IgD-negative memory B cell (primary cell): ENCODE measurements at regions not wholly inside any gene's neighbourhood (a gene's known extent, or its start where the extent isn't known, plus 50 kb on each side); places are given as distances from the start of the nearest gene placed in this dataset.

Experiments used
- H3K27ac Mint-ChIP-seq, 3 donors: one replicate each; pipeline ENCODE4 v1.8.0; 2020 to 2022; ENCODE audit warnings: mild to moderate bottlenecking in 3 of 3, mixed read lengths in 3 of 3, moderate library complexity in 1 of 3
- H3K27me3 Mint-ChIP-seq: one replicate; pipeline ENCODE4 v1.8.0; 2021; ENCODE audit warnings: mixed read lengths
- H3K36me3 Mint-ChIP-seq: one replicate; pipeline ENCODE4 v1.8.0; 2020; ENCODE audit warnings: mild to moderate bottlenecking, mixed read lengths
- H3K4me1 Mint-ChIP-seq, 3 donors: one replicate each; pipeline ENCODE4 v1.8.0; 2020 to 2022; ENCODE audit warnings: mixed read lengths in 3 of 3, mild to moderate bottlenecking in 1 of 3
- H3K4me3 Mint-ChIP-seq, 4 donors: one replicate each; pipeline ENCODE4 v1.8.0; 2020 to 2022; ENCODE audit warnings: mild to moderate bottlenecking in 4 of 4, mixed read lengths in 4 of 4, moderate library complexity in 3 of 4
- H3K9me3 Mint-ChIP-seq, 3 donors: one replicate each; pipeline ENCODE4 v1.8.0; 2020 to 2021; ENCODE audit warnings: mixed read lengths in 3 of 3, mild to moderate bottlenecking in 1 of 3

GRCh38 chr4:89419111-89419695, 111.6 kb upstream of the GPRIN3 start:
- Mint-ChIP-seq H3K36me3 (no peaks in the 10 kb centered on the region), H3K4me3 (no peak overlapping the region)

GRCh38 chr4:89416960-89417359, 109.4 kb upstream of the GPRIN3 start:
- no peak overlapping the region for H3K4me3 Mint-ChIP-seq
- no peaks in the 10 kb centered on the region for H3K27me3 Mint-ChIP-seq
- H3K9me3 Mint-ChIP-seq: no peaks in the 10 kb centered on the region
- no peak overlapping the region for H3K27ac Mint-ChIP-seq
- H3K4me1 Mint-ChIP-seq: no peaks in the 10 kb centered on the region
- H3K36me3 Mint-ChIP-seq: peaks cover 2% of the 10 kb centered on the region

More at GRCh38 chr4:89419111-89419695, 111.6 kb upstream of the GPRIN3 start:
- H3K4me1 Mint-ChIP-seq: no peaks in the 10 kb centered on the region
- no peak overlapping the region for H3K27ac Mint-ChIP-seq
- H3K9me3 Mint-ChIP-seq: no peaks in the 10 kb centered on the region
- H3K27me3 Mint-ChIP-seq: no peaks in the 10 kb centered on the region

GRCh38 chr4:89413518-89413917, 105.9 kb upstream of the GPRIN3 start:
- H3K27me3 Mint-ChIP-seq: no peaks in the 10 kb centered on the region
- peaks cover 5% of the 10 kb centered on the region for H3K36me3 Mint-ChIP-seq
- peaks cover 3 to 7% (median 4%) of the 10 kb centered on the region in 3 donors for H3K4me1 Mint-ChIP-seq
- no peak overlapping the region for H3K4me3 Mint-ChIP-seq
- no peak overlapping the region for H3K27ac Mint-ChIP-seq
- no peaks in the 10 kb centered on the region for H3K9me3 Mint-ChIP-seq

GRCh38 chr4:89411539-89412309, 104.1 kb upstream of the GPRIN3 start:
- H3K9me3 Mint-ChIP-seq: peaks cover 0 to 4% (median 0%) of the 10 kb centered on the region in 3 donors
- no peak overlapping the region for H3K27ac Mint-ChIP-seq
- H3K4me3 Mint-ChIP-seq: no peak overlapping the region

GRCh38 chr4:89410687-89411086, 103.1 kb upstream of the GPRIN3 start:
- Mint-ChIP-seq H3K4me1 (peaks cover 3 to 7% (median 4%) of the 10 kb centered on the region in 3 donors), H3K27me3 (no peaks in the 10 kb centered on the region), H3K27ac (peak overlapping the region in 1 of 3 donors; percentile 17), H3K9me3 (peaks cover 0 to 4% (median 0%) of the 10 kb centered on the region in 3 donors), H3K4me3 (no peak overlapping the region), H3K36me3 (peaks cover 5% of the 10 kb centered on the region)

More at GRCh38 chr4:89411539-89412309, 104.1 kb upstream of the GPRIN3 start:
- Mint-ChIP-seq H3K36me3 (peaks cover 5% of the 10 kb centered on the region), H3K4me1 (peaks cover 3 to 7% (median 4%) of the 10 kb centered on the region in 3 donors), H3K27me3 (no peaks in the 10 kb centered on the region)

GRCh38 chr4:89404530-89404929, 96.9 kb upstream of the GPRIN3 start:
- peaks cover 0 to 4% (median 3%) of the 10 kb centered on the region in 3 donors for H3K4me1 Mint-ChIP-seq
- H3K27me3 Mint-ChIP-seq: no peaks in the 10 kb centered on the region
- peaks cover 0 to 4% (median 0%) of the 10 kb centered on the region in 3 donors for H3K9me3 Mint-ChIP-seq
- peaks cover 3% of the 10 kb centered on the region for H3K36me3 Mint-ChIP-seq
- H3K27ac Mint-ChIP-seq: no peak overlapping the region
- H3K4me3 Mint-ChIP-seq: no peak overlapping the region

GRCh38 chr4:89403826-89404225, 96.2 kb upstream of the GPRIN3 start:
- no peak overlapping the region for H3K4me3 Mint-ChIP-seq
- no peak overlapping the region for H3K27ac Mint-ChIP-seq

GRCh38 chr4:89400287-89401035, 92.9 kb upstream of the GPRIN3 start:
- H3K27me3 Mint-ChIP-seq: no peaks in the 10 kb centered on the region
- H3K4me3 Mint-ChIP-seq: no peak overlapping the region
- H3K36me3 Mint-ChIP-seq: no peaks in the 10 kb centered on the region
- H3K9me3 Mint-ChIP-seq: no peaks in the 10 kb centered on the region
- H3K4me1 Mint-ChIP-seq: no peaks in the 10 kb centered on the region
- H3K27ac Mint-ChIP-seq: no peak overlapping the region

More at GRCh38 chr4:89403826-89404225, 96.2 kb upstream of the GPRIN3 start:
- H3K27me3 Mint-ChIP-seq: no peaks in the 10 kb centered on the region
- no peaks in the 10 kb centered on the region for H3K4me1 Mint-ChIP-seq
- H3K36me3 Mint-ChIP-seq: peaks cover 1% of the 10 kb centered on the region
- H3K9me3 Mint-ChIP-seq: peaks cover 0 to 4% (median 0%) of the 10 kb centered on the region in 3 donors

- Mint-ChIP-seq H3K9me3 (no peaks in the 10 kb centered on the region), H3K27ac (no peak overlapping the region), H3K4me1 (no peaks in the 10 kb centered on the region), H3K4me3 (no peak overlapping the region), H3K36me3 (no peaks in the 10 kb centered on the region), H3K27me3 (no peaks in the 10 kb centered on the region)
Measured at GRCh38 chr4:89398644-89399043, 91.0 kb upstream of the GPRIN3 start.

- Mint-ChIP-seq H3K36me3 (no peaks in the 10 kb centered on the region), H3K27ac (no peak overlapping the region)
Measured at GRCh38 chr4:89398146-89398545, 90.5 kb upstream of the GPRIN3 start.

GRCh38 chr4:89397441-89397840, 89.8 kb upstream of the GPRIN3 start:
- Mint-ChIP-seq H3K27me3 (no peaks in the 10 kb centered on the region), H3K4me1 (no peaks in the 10 kb centered on the region), H3K9me3 (no peaks in the 10 kb centered on the region), H3K4me3 (no peak overlapping the region), H3K27ac (no peak overlapping the region), H3K36me3 (no peaks in the 10 kb centered on the region)

More at GRCh38 chr4:89398146-89398545, 90.5 kb upstream of the GPRIN3 start:
- H3K9me3 Mint-ChIP-seq: no peaks in the 10 kb centered on the region
- H3K4me1 Mint-ChIP-seq: no peaks in the 10 kb centered on the region
- H3K27me3 Mint-ChIP-seq: no peaks in the 10 kb centered on the region
- no peak overlapping the region for H3K4me3 Mint-ChIP-seq

- no peak overlapping the region for H3K27ac Mint-ChIP-seq
- H3K27me3 Mint-ChIP-seq: peaks cover 8% of the 10 kb centered on the region
- H3K4me3 Mint-ChIP-seq: no peak overlapping the region
- H3K36me3 Mint-ChIP-seq: no peaks in the 10 kb centered on the region
- peaks cover 0 to 2% (median 0%) of the 10 kb centered on the region in 3 donors for H3K4me1 Mint-ChIP-seq
- H3K9me3 Mint-ChIP-seq: peaks cover 3 to 5% (median 3%) of the 10 kb centered on the region in 3 donors
Measured at GRCh38 chr4:89382439-89382838, 74.8 kb upstream of the GPRIN3 start.

- peaks cover 0 to 2% (median 0%) of the 10 kb centered on the region in 3 donors for H3K4me1 Mint-ChIP-seq
- no peak overlapping the region for H3K27ac Mint-ChIP-seq
- H3K9me3 Mint-ChIP-seq: peaks cover 3 to 5% (median 5%) of the 10 kb centered on the region in 3 donors
- no peaks in the 10 kb centered on the region for H3K36me3 Mint-ChIP-seq
- H3K27me3 Mint-ChIP-seq: peaks cover 6% of the 10 kb centered on the region
- no peak overlapping the region for H3K4me3 Mint-ChIP-seq
Measured at GRCh38 chr4:89380980-89381379, 73.4 kb upstream of the GPRIN3 start.

- H3K4me1 Mint-ChIP-seq: no peaks in the 10 kb centered on the region
- no peaks in the 10 kb centered on the region for H3K36me3 Mint-ChIP-seq
- H3K27me3 Mint-ChIP-seq: peaks cover 4% of the 10 kb centered on the region
- peaks cover 2 to 5% (median 3%) of the 10 kb centered on the region in 3 donors for H3K9me3 Mint-ChIP-seq
- no peak overlapping the region for H3K4me3 Mint-ChIP-seq
- no peak overlapping the region for H3K27ac Mint-ChIP-seq
Measured at GRCh38 chr4:89379511-89380044, 72.0 kb upstream of the GPRIN3 start.

- peaks cover 0 to 4% (median 2%) of the 10 kb centered on the region in 3 donors for H3K9me3 Mint-ChIP-seq
- H3K4me1 Mint-ChIP-seq: peaks cover 0 to 1% (median 0%) of the 10 kb centered on the region in 3 donors
- no peak overlapping the region for H3K27ac Mint-ChIP-seq
- no peaks in the 10 kb centered on the region for H3K27me3 Mint-ChIP-seq
- H3K36me3 Mint-ChIP-seq: no peaks in the 10 kb centered on the region
- H3K4me3 Mint-ChIP-seq: no peak overlapping the region
Measured at GRCh38 chr4:89373394-89373793, 65.8 kb upstream of the GPRIN3 start.
